GM18498 (cell line): ENCODE measurements at regions not wholly inside any gene's neighbourhood (a gene's known extent, or its start where the extent isn't known, plus 50 kb on each side); places are given as distances from the start of the nearest gene placed in this dataset.
"Not testable (repeated sequence)": the region's sequence is repeated elsewhere in the genome, so short reads cannot be mapped to it uniquely, and the experiment has no call there.

Source experiments
- ATAC-seq: cut with Tn5 transposase; IDR thresholded peaks from one replicate; pipeline ENCODE4 v1.9.1; 2021; ENCODE audit warnings: mild to moderate bottlenecking, moderate library complexity; ENCODE audit not compliant: unreplicated experiment

DNA sequence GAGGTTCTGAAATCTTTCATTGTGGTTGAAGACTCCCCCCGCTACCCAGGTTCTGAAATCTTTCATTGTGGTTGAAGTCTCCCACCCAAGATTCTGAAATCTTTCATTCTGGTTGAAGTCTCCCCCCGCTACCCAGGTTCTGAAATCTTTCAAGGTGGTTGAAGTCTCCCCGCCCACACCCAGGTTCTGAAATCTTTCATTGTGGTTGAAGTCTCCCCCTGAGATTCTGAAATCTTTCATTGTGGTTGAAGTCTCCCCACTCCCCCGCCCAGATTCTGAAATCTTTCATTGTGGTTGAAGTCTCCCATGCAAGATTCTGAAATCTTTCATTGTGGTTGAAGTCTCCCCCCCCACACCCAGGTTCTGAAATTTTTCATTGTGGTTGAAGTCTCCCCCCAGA, 916.6 kb downstream of the BRD1 start:
- not testable (repeated sequence) for ATAC-seq

- no peak for ATAC-seq
Measured at GRCh38 chr22:48908547-48908946, 919.1 kb downstream of the BRD1 start.

DNA sequence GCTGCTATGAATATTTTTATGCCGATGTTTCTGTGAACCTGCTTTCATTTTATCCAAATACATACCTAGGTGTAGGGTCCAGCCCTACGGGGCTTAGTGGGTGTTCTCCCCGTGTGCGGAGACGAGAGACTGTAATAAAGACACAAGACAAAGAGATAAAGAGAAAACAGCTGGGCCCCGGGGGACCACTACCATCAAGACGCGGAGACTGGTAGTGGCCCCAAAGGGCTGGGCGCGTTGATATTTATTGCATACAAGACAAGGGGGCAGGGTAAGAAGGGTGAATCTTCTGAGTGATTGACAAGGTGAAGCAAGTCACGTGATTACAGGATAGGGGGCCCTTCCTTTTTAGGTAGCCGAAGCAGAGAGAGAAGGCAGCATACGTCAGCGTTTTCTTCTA, 920.1 kb downstream of the BRD1 start:
- no peak for ATAC-seq

DNA sequence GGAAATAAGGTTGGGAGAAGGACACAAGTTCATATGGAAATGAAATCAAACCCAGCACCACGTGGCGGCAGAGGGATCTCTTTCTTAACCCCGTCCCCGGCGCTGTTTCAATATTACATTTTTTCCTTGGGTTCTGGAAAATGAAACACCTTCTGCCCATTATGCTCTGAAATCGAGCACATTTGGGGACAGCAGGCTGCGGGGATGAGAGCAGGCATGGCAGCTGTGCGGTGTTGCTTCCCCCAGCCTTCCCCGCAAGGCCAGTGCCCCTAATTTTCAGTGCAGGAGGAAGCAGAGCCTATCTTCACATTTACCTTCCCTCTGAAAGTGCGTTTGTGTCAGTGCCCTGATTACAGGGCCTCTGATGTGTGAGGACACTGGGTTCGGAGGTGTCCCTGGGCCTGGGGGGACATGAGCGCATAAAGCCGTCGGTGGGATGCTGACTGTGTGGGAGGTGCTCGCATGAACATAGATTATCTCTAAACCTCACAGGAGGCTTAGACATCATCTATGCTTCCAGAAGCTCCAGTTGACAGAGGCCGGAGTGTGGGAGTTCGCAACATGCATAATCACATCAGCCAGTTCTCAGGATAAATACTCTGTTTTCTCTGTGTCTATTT, 921.3 kb downstream of the BRD1 start:
- ATAC-seq, result no peak

DNA sequence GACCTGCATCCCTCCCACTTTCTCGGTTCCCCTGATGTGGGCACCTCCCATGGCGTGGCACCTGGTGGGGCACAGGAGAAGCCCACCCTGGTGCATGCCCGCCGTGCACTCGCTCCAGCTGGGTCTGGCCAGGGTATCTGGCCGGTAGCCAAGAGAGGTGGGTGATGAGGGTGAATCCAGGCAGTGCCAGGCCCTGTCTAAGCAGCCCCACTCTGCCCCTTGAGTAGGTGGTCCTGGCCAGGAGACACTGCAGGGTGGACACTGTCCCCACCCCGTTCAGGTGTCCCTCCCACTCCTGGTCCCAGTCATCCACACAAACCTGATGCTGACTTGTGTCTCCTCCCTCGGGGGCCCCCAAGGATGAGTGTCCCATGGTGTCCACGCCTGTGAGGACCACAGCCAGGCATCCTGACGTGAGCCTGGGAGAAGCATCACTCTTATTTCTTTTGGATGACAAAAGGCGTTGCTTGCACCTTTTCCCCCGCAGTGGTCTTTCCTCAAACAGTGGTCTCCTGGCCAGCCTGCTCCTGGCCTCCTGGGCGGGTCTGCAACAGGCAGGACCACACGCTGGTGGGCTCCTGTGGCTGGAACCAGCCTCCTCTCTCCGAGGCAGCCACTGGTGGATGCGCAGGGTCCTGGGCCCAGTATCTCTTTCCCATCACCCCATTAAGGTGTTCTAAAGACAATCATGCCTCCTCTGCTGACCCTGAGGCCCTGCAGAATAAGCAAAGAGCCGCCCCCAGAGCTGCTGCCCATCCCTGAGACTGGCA, 922.3 kb downstream of the BRD1 start:
- no peak for ATAC-seq

GRCh38 chr22:48902983-48903650, 924.6 kb downstream of the BRD1 start:
- no peak for ATAC-seq

GRCh38 chr22:48902001-48902869, 925.4 kb downstream of the BRD1 start:
- ATAC-seq, result no peak

GRCh38 chr22:48901324-48901723, 926.3 kb downstream of the BRD1 start:
- ATAC-seq, result no peak

GRCh38 chr22:48900626-48901025, 927.0 kb downstream of the BRD1 start:
- no peak for ATAC-seq

DNA sequence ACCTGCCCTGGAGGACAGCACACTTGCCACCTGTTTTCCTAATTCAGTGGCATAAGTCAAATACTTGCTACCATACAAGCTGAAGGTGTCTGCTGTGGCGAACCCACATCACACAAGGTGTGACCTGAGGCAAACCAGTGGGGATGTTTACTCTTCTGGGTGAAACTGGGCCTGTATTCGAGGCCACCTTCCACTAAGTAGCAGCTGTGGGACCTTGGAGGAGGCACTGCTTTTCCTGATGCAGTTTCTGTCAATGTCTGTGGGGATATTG, 927.4 kb downstream of the BRD1 start:
- no peak for ATAC-seq

- no peak for ATAC-seq
Measured at GRCh38 chr22:48899523-48900326, 927.9 kb downstream of the BRD1 start.

DNA sequence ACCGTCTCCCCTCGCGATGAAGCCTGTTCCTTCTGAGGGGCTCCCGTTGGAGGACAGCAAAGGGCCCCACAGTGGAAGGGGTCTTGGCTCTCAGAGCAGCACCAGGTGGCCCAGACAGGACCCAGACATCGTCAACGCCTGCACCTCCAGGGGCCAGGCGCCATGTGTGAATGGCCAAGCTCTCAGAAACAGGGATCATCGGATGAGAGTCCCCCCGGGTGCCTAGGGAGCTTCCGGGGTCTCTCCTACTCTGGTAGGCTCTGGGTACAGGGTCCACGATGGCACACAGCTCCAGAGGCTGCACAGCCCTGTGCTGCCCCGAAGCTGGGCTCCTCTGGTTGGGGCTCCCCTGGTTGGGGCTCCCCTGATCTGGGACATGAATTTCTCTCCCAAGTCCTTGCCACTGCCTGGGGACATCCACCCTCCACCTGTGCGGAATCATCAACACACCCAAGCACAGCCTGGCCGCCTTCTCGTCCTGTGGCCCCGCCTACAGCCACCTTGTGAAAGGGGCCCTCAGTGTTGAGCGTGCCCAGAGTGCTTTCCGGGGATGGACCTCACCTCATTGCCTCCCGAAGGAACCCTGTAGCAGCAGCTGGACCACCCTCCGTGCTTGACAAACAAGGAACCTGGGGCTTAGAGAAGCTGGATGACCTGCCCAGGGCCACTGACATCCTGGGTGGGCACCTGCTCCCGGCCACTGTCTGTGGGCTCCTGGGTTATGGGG, 929.0 kb downstream of the BRD1 start:
- ATAC-seq, result no peak

- no peak for ATAC-seq
Measured at GRCh38 chr22:48897645-48898370, 929.9 kb downstream of the BRD1 start.

DNA sequence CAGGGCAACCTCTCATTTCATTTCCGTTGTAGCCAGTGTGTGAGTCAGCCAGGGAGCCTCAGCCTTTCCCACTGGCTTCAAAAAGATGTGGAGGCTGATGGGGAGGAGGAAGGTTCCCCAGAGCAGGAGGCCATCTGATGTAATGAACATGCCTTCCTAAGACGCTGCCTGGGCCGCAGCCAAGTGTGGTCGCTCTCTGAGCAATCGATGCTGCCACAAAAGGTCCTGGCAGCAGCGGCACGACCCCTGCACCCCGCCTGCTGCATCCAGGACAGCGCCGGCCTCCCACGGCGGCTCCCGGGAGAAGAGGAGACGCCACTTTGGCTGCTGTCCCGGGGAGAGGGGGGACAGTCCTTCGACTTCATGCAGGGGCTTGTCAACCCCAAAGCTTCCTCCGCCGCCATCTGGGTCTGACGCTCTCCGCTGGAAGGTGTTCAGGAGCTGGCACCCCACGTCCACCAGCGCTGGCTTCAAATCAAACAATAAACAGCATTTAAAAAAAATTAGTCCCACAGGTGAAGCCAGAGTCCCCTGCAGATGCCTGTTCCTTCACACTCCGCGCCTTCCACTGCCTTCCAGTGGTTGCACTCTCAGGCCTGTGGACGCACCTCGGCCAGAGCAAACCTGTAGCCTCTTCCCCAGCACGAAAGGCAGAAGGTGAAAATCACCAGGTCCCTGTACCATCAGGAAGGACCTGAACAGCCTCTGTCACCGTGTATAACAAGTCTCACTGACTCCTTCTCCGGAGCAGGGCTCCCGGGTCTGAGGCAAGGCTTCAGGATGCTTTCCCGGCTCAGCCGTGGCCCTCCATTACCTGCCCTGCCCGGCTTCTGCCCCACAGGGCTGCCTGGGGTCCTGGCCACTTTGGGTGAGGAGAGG, 930.7 kb downstream of the BRD1 start:
- ATAC-seq, result no peak

DNA sequence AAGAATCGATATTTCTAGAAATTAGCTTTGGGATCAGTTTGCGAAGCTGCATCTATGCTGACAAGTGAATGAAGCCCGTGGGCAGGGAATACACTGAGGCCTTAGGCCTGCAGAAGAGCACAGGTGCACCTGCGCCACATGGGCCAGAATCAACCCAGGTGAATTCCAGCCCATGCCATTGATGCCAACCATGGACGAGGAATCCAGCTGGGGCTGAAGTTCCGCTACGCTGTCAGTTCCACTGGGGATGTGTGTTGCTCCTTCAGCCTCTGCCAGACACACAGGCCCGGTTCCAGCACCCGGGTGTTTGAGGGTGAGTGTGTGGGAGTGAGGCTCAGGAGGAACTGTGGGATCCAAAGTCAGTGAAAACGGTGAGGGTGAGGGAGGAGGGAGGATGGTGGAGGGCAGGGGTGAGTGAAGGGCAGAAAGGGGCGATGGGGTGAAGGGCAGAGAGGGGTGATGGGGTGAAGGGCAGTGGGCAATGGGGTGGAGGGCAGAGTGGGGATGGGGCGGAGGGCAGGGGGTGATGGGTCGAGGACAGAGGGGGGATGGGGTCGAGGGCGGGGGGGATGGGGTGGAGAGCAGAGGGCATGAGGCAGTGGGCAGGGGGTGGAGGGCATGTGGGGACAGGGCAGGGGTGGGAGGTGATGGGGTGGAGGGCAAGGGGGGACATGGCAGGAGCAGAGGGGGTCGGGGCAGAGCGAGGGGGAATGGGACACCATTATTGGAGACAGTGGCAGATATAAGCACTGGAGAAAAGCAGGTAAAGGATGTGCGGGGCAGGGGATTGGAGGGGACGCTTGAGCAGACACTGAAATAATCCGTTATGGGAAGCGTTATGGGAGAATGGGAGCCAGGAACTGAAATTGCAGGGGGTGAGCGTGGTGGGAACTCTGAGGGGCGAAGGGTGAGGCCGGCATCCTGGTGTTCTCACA, 931.6 kb downstream of the BRD1 start:
- ATAC-seq, result no peak

DNA sequence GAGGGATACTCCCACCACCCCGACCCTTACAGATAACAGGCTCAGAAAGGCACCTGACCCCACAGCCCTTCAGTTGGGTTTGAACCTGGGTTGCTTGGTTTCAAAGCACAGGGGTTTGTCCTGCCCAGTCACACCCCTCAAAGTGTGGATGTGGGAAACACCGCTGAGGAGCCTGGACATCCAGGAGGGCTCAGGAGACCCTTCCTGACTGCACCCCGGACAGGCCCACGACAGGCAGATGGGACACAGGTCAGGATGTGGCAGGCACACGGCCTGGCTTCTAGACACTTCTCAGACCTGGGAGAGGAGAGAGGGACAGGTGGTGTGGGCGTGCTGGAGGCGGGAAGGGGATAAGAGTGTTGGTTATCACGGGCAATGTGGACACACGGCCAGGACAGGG, 932.3 kb downstream of the BRD1 start:
- no peak for ATAC-seq

DNA sequence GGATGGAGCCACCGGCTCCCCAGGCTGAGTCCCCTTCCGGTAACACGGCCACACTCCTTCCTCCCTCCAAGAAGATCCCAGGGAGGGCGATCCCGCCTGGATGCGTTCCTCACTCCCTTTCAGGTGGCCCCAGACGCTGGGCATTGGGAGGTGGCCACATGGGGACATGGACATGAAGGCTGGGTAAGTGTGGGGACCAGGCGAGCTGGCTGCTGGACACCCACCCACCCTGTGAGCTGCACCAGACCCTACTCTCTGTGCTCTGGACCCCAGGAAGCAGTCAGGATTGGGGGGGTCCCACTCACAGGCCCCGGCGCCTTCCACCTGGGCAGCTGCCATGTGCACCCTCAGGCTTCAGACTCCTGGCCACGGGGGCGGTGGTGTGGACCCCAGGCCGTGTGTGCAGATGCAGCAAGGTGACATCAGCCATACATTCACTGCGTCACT, 932.8 kb downstream of the BRD1 start:
- ATAC-seq, result no peak
